ENCODE measurements at regions not wholly inside any gene's neighbourhood (a gene's known extent, or its start where the extent isn't known, plus 50 kb on each side); places are given as distances from the start of the nearest gene placed in this dataset.
"Not testable (repeated sequence)": the region's sequence is repeated elsewhere in the genome, so short reads cannot be mapped to it uniquely, and the experiment has no call there.

- Histone ChIP-seq H3K14ac (ENCODE audit: low read length in 2 of 2) (no peak overlapping the region), H3K79me1 (replicated peaks; ENCODE audit: low read length, poor library complexity, severe bottlenecking) (no peaks in the 10 kb centered on the region), H2BK12ac (ENCODE audit: low read length in 2 of 2) (no peak overlapping the region), H3K9ac (ENCODE audit: low read length) (no peak overlapping the region), H2AK5ac (ENCODE audit: low read length, severe bottlenecking) (no peak overlapping the region), H3K4me1 (ENCODE audit: control insufficient read depth, insufficient read depth, low read depth, low read length) (no peaks in the 10 kb centered on the region), H2BK120ac (ENCODE audit: low read depth, low read length) (no peak overlapping the region), H3K23ac (ENCODE audit: low read length in 2 of 2) (no peak overlapping the region), H3K36me3 (ENCODE audit: control insufficient read depth in 1 of 2, insufficient read depth in 2 of 2, low read depth in 1 of 2, low read length in 2 of 2) (no peaks in the 10 kb centered on the region), H2AFZ (ENCODE audit: low read depth, low read length) (no peak overlapping the region), H3K9me3 (ENCODE audit: control insufficient read depth, low read length) (no peaks in the 10 kb centered on the region), H3K27ac (ENCODE audit: low read length, poor library complexity, severe bottlenecking) (no peak overlapping the region), H2BK15ac (ENCODE audit: low read depth, poor library complexity, severe bottlenecking) (no peak overlapping the region), H3K4ac (ENCODE audit: low read depth in 1 of 2, low read length in 2 of 2) (no peak overlapping the region), H4K8ac (ENCODE audit: low read length) (no peak overlapping the region), H4K91ac (ENCODE audit: low read length) (no peak overlapping the region), H3K27me3 (ENCODE audit: control insufficient read depth in 1 of 2, insufficient read depth in 1 of 2, low read length in 2 of 2) (no peaks in the 10 kb centered on the region), H3K18ac (ENCODE audit: low read depth in 1 of 2, low read length in 2 of 2) (no peak overlapping the region), H3K4me2 (ENCODE audit: low read length, poor library complexity, severe bottlenecking) (no peak overlapping the region), H2BK5ac (ENCODE audit: low read depth, low read length, poor library complexity, severe bottlenecking) (no peak overlapping the region), H3K4me3 (ENCODE audit: insufficient read depth in 1 of 2, low read depth in 1 of 2, low read length in 2 of 2) (no peak overlapping the region)
- 100% methylated on average over 1 of the region's 5 CpGs for WGBS
- DNase-seq: no peak
Observed at GRCh38 chr3:83224101-83224868, 1462.8 kb upstream of the GBE1 start.

DNA sequence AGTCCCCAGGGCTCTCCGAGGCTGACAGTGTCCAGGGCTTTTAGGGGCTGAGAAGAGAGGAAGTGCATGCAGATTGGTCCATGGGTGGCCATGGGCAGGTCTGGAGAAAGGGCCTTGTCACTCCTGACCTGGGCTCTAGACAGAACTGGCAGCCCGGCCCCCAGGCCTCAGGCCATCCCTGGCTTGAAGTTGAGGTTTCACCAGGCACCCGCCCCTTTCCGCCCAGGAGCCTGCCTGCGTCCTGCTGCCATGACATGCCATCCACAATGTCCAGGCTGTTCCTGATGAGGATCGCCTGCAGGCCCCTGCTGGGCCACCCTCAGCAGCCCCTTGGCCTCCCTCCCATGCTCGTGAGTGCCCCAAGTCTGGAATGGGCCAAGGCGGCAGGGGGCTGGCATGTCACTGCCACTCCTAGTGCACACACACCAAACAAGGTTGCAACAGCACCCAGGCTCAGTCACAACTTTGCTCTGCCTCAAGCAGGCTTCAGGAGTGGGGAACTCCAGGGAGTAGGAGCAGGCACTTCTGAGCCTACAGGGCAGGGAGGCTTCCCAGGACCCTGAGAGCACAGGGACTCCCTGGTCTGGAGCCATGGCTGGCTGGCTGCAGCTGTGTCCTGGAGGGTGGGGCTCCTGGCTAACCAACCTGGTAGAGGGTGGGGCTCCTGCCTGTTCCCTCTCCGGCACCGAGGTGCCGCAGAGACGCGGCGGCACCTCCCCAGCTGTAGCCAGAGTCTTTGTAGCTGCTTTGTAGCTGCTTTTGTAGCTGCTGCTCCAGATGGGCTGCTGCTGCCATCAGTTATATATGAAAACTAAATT is 1457.1 kb upstream of the GBE1 start:
- Histone ChIP-seq H2AK5ac (ENCODE audit: low read length, severe bottlenecking) (no peak overlapping the region), H3K4ac (ENCODE audit: low read depth in 1 of 2, low read length in 2 of 2) (no peak overlapping the region), H2BK15ac (ENCODE audit: low read depth, poor library complexity, severe bottlenecking) (no peak overlapping the region), H3K4me3 (ENCODE audit: insufficient read depth in 1 of 2, low read depth in 1 of 2, low read length in 2 of 2) (no peak overlapping the region), H3K23ac (ENCODE audit: low read length in 2 of 2) (no peak overlapping the region), H3K79me1 (replicated peaks; ENCODE audit: low read length, poor library complexity, severe bottlenecking) (no peaks in the 10 kb centered on the region), H2BK5ac (ENCODE audit: low read depth, low read length, poor library complexity, severe bottlenecking) (no peak overlapping the region), H3K27me3 (ENCODE audit: control insufficient read depth in 1 of 2, insufficient read depth in 1 of 2, low read length in 2 of 2) (no peaks in the 10 kb centered on the region), H3K14ac (ENCODE audit: low read length in 2 of 2) (no peak overlapping the region), H3K9ac (ENCODE audit: low read length) (no peak overlapping the region), H2AFZ (ENCODE audit: low read depth, low read length) (no peak overlapping the region), H4K8ac (ENCODE audit: low read length) (no peak overlapping the region), H4K91ac (ENCODE audit: low read length) (no peak overlapping the region), H3K36me3 (ENCODE audit: control insufficient read depth in 1 of 2, insufficient read depth in 2 of 2, low read depth in 1 of 2, low read length in 2 of 2) (no peaks in the 10 kb centered on the region), H2BK120ac (ENCODE audit: low read depth, low read length) (no peak overlapping the region), H3K9me3 (ENCODE audit: control insufficient read depth, low read length) (no peaks in the 10 kb centered on the region), H3K4me1 (ENCODE audit: control insufficient read depth, insufficient read depth, low read depth, low read length) (no peaks in the 10 kb centered on the region), H3K4me2 (ENCODE audit: low read length, poor library complexity, severe bottlenecking) (no peak overlapping the region), H2BK12ac (ENCODE audit: low read length in 2 of 2) (no peak overlapping the region), H3K18ac (ENCODE audit: low read depth in 1 of 2, low read length in 2 of 2) (no peak overlapping the region), H3K27ac (ENCODE audit: low read length, poor library complexity, severe bottlenecking) (no peak overlapping the region)
- DNase-seq: no peak
- 85% methylated on average over 8 of the region's 14 CpGs for WGBS

- not testable (repeated sequence) for H2BK120ac ChIP-seq (ENCODE audit: low read depth, low read length); H4K91ac ChIP-seq (ENCODE audit: low read length)
Observed at GRCh38 chr3:83217595-83218118, 1456.2 kb upstream of the GBE1 start.

GRCh38 chr3:83216919-83217594 is 1455.6 kb upstream of the GBE1 start:
- no peaks in the 10 kb centered on the region for H3K4me1 ChIP-seq (ENCODE audit: control insufficient read depth, insufficient read depth, low read depth, low read length)
- no peak overlapping the region for H4K91ac ChIP-seq (ENCODE audit: low read length)
- no peaks in the 10 kb centered on the region for H3K79me1 ChIP-seq (replicated peaks; ENCODE audit: low read length, poor library complexity, severe bottlenecking)
- no peak overlapping the region for H2BK12ac ChIP-seq (ENCODE audit: low read length in 2 of 2)
- H3K14ac ChIP-seq (ENCODE audit: low read length in 2 of 2): no peak overlapping the region
- H3K23ac ChIP-seq (ENCODE audit: low read length in 2 of 2): no peak overlapping the region
- H4K8ac ChIP-seq (ENCODE audit: low read length): no peak overlapping the region
- H2BK5ac ChIP-seq (ENCODE audit: low read depth, low read length, poor library complexity, severe bottlenecking): no peak overlapping the region
- H3K36me3 ChIP-seq (ENCODE audit: control insufficient read depth in 1 of 2, insufficient read depth in 2 of 2, low read depth in 1 of 2, low read length in 2 of 2): no peaks in the 10 kb centered on the region
- no peak overlapping the region for H3K27ac ChIP-seq (ENCODE audit: low read length, poor library complexity, severe bottlenecking)
- DNase-seq: no peak
- H3K27me3 ChIP-seq (ENCODE audit: control insufficient read depth in 1 of 2, insufficient read depth in 1 of 2, low read length in 2 of 2): no peaks in the 10 kb centered on the region
- no peak overlapping the region for H3K18ac ChIP-seq (ENCODE audit: low read depth in 1 of 2, low read length in 2 of 2)
- H2AK5ac ChIP-seq (ENCODE audit: low read length, severe bottlenecking): no peak overlapping the region
- H2AFZ ChIP-seq (ENCODE audit: low read depth, low read length): no peak overlapping the region
- H3K9me3 ChIP-seq (ENCODE audit: control insufficient read depth, low read length): no peaks in the 10 kb centered on the region
- 93% methylated on average over 24 of the region's 24 CpGs for WGBS
- no peak overlapping the region for H2BK120ac ChIP-seq (ENCODE audit: low read depth, low read length)
- no peak overlapping the region for H3K4ac ChIP-seq (ENCODE audit: low read depth in 1 of 2, low read length in 2 of 2)
- H3K4me3 ChIP-seq (ENCODE audit: insufficient read depth in 1 of 2, low read depth in 1 of 2, low read length in 2 of 2): no peak overlapping the region
- H3K4me2 ChIP-seq (ENCODE audit: low read length, poor library complexity, severe bottlenecking): no peak overlapping the region
- no peak overlapping the region for H2BK15ac ChIP-seq (ENCODE audit: low read depth, poor library complexity, severe bottlenecking)
- no peak overlapping the region for H3K9ac ChIP-seq (ENCODE audit: low read length)

More at GRCh38 chr3:83217595-83218118, 1456.2 kb upstream of the GBE1 start:
- H3K36me3 ChIP-seq (ENCODE audit: control insufficient read depth in 1 of 2, insufficient read depth in 2 of 2, low read depth in 1 of 2, low read length in 2 of 2); H3K4me2 ChIP-seq (ENCODE audit: low read length, poor library complexity, severe bottlenecking); H3K18ac ChIP-seq (ENCODE audit: low read depth in 1 of 2, low read length in 2 of 2); H3K14ac ChIP-seq (ENCODE audit: low read length in 2 of 2); H3K9me3 ChIP-seq (ENCODE audit: control insufficient read depth, low read length); H3K27ac ChIP-seq (ENCODE audit: low read length, poor library complexity, severe bottlenecking); H3K4me1 ChIP-seq (ENCODE audit: control insufficient read depth, insufficient read depth, low read depth, low read length); H2BK5ac ChIP-seq (ENCODE audit: low read depth, low read length, poor library complexity, severe bottlenecking); H4K8ac ChIP-seq (ENCODE audit: low read length); H2BK15ac ChIP-seq (ENCODE audit: low read depth, poor library complexity, severe bottlenecking); H3K4ac ChIP-seq (ENCODE audit: low read depth in 1 of 2, low read length in 2 of 2); H3K79me1 ChIP-seq (replicated peaks; ENCODE audit: low read length, poor library complexity, severe bottlenecking); DNase-seq; H2AK5ac ChIP-seq (ENCODE audit: low read length, severe bottlenecking); H3K27me3 ChIP-seq (ENCODE audit: control insufficient read depth in 1 of 2, insufficient read depth in 1 of 2, low read length in 2 of 2); H3K4me3 ChIP-seq (ENCODE audit: insufficient read depth in 1 of 2, low read depth in 1 of 2, low read length in 2 of 2); H2AFZ ChIP-seq (ENCODE audit: low read depth, low read length); H3K23ac ChIP-seq (ENCODE audit: low read length in 2 of 2); H2BK12ac ChIP-seq (ENCODE audit: low read length in 2 of 2); H3K9ac ChIP-seq (ENCODE audit: low read length): not testable (repeated sequence)
- WGBS: 97% methylated on average over 37 of the region's 41 CpGs

Data from mesenchymal stem cell (in vitro differentiated cells and primary cell).